ENCODE measurements at regions not wholly inside any gene's neighbourhood (a gene's known extent, or its start where the extent isn't known, plus 50 kb on each side); places are given as distances from the start of the nearest gene placed in this dataset.

DNA sequence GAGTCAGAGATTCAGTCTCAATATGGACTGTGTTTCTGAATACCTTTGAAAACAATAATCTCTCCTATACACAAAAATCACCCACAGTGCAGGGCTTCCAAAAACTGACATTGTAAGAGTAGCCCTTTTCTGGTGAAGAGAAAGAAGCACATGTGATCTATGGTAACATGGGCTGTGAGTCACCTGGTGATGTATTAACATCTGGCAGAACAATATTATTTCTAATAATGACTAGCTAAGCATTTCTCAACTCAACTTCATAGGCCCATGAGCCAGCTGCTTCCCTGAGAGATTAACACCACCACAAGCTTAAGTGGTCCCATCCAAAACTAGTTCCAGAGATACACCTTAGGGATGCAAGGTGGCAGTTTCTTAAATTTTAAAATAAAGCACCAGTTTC lies 331.0 kb upstream of the NRP1 start:
- TF ChIP-seq, protein P1, sequence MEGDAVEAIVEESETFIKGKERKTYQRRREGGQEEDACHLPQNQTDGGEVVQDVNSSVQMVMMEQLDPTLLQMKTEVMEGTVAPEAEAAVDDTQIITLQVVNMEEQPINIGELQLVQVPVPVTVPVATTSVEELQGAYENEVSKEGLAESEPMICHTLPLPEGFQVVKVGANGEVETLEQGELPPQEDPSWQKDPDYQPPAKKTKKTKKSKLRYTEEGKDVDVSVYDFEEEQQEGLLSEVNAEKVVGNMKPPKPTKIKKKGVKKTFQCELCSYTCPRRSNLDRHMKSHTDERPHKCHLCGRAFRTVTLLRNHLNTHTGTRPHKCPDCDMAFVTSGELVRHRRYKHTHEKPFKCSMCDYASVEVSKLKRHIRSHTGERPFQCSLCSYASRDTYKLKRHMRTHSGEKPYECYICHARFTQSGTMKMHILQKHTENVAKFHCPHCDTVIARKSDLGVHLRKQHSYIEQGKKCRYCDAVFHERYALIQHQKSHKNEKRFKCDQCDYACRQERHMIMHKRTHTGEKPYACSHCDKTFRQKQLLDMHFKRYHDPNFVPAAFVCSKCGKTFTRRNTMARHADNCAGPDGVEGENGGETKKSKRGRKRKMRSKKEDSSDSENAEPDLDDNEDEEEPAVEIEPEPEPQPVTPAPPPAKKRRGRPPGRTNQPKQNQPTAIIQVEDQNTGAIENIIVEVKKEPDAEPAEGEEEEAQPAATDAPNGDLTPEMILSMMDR (IDR thresholded peaks at IDR 0.05): no peak
- no peak for TF ChIP-seq EP300 (IDR thresholded peaks at IDR 0.05; ENCODE audit: low read depth)
